ENCODE measurements at regions not wholly inside any gene's neighbourhood (a gene's known extent, or its start where the extent isn't known, plus 50 kb on each side); places are given as distances from the start of the nearest gene placed in this dataset.
A peak's percentile ranks its signal among the peaks of the same experiment; 100 is the strongest.

DNA sequence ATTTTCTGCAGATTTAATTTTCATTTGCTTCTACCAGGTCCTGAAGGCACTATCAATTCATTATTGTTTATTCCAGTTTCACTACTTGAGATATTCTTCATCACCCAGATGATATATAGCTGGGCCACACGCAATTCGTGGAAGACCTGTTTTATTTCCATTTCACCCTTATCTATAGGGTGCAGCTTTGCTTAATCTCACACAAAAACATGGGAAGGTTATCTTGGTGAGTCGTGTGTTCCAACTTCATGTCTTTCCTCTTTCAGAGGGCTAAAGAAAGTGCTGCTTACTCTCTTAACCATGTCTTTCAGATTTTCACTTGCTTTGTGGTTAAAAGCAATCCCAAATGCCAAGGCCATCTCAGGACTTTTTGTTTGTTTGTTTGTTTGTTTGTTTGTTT, 194.0 kb downstream of the SOD2 start:
- H3K9me3 ChIP-seq, result peaks cover 0 to 13% (median 2%) of the 10 kb centered on the region in 4 donors
- H3K27ac ChIP-seq, result no peak overlapping the region
- 82 to 86% methylated on average over 3 of the region's 3 CpGs for WGBS, 2 donors
- H3K27me3 ChIP-seq, result no peaks in the 10 kb centered on the region
- no peak for TF ChIP-seq POLR2A (IDR thresholded peaks at IDR 0.05)
- TF ChIP-seq EP300 (IDR thresholded peaks at IDR 0.05), result no peak
- TF ChIP-seq, protein P1, sequence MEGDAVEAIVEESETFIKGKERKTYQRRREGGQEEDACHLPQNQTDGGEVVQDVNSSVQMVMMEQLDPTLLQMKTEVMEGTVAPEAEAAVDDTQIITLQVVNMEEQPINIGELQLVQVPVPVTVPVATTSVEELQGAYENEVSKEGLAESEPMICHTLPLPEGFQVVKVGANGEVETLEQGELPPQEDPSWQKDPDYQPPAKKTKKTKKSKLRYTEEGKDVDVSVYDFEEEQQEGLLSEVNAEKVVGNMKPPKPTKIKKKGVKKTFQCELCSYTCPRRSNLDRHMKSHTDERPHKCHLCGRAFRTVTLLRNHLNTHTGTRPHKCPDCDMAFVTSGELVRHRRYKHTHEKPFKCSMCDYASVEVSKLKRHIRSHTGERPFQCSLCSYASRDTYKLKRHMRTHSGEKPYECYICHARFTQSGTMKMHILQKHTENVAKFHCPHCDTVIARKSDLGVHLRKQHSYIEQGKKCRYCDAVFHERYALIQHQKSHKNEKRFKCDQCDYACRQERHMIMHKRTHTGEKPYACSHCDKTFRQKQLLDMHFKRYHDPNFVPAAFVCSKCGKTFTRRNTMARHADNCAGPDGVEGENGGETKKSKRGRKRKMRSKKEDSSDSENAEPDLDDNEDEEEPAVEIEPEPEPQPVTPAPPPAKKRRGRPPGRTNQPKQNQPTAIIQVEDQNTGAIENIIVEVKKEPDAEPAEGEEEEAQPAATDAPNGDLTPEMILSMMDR (IDR thresholded peaks at IDR 0.05), result no peak
- H3K36me3 ChIP-seq, result no peaks in the 10 kb centered on the region
- no peak for DNase-seq (ENCODE audit: low spot score in 2 of 2)
- H3K4me1 ChIP-seq, result peaks cover 0 to 4% (median 0%) of the 10 kb centered on the region in 4 donors
- H3K4me3 ChIP-seq, result no peak overlapping the region

- Histone ChIP-seq H3K4me1 (peaks cover 0 to 23% (median 0%) of the 10 kb centered on the region in 4 donors), H3K36me3 (no peaks in the 10 kb centered on the region), H3K4me3 (no peak overlapping the region), H3K27me3 (no peaks in the 10 kb centered on the region), H3K27ac (no peak overlapping the region), H3K9me3 (peaks cover 0 to 13% (median 2%) of the 10 kb centered on the region in 4 donors)
- no peak for DNase-seq (ENCODE audit: low spot score in 2 of 2)
- WGBS, 2 donors, result 72 to 84% methylated on average over 5 of the region's 5 CpGs
- no peak for TF ChIP-seq POLR2A (IDR thresholded peaks at IDR 0.05)
Measured at GRCh38 chr6:159494586-159494972, 198.5 kb downstream of the SOD2 start.

GRCh38 chr6:159493898-159494585, 199.0 kb downstream of the SOD2 start:
- Histone ChIP-seq H3K36me3 (no peaks in the 10 kb centered on the region), H3K4me3 (no peak overlapping the region), H3K27me3 (no peaks in the 10 kb centered on the region), H3K27ac (no peak overlapping the region), H3K4me1 (peaks cover 0 to 23% (median 0%) of the 10 kb centered on the region in 4 donors), H3K9me3 (peaks cover 0 to 10% (median 2%) of the 10 kb centered on the region in 4 donors)
- TF ChIP-seq, protein P1 (IDR thresholded peaks at IDR 0.05), result no peak
- TF ChIP-seq POLR2A (IDR thresholded peaks at IDR 0.05), result no peak
- TF ChIP-seq EP300 (IDR thresholded peaks at IDR 0.05), result peak in 1 of 2 donors; percentile 19
- WGBS, 2 donors, result 66 to 68% methylated on average over 5 of the region's 5 CpGs
- peak in 1 of 2 donors; percentile 41 for DNase-seq (ENCODE audit: low spot score in 2 of 2)

DNA sequence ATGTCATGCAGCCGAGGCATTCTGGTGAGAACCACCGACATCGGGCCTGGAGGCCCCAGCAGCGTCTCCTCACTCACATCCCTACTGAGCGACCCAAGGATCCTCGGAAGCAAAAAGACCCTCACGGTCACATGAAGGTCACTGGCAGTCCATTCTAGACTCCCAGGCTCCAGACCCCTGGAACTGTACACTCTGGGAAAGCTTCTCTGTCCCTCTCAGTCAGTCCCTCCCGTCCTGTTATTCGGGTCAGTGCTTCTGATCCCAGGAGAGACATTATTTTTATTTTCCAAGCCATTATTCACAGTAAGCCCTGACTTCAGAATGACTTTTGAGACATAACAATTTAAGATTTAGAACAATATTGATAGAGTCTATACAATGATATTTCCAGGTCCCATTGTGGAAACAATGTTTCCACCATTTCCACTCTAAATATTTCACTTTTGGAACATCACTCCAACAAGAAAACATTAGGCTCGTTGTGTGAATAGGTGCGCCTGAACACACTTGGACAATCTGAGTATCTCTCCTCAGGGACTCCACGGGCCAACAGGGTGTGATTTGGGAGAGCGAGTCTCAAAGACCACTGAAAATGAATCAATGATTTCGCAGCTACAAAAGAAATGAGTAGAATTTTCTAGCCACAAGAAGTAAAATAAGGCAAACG, 199.7 kb downstream of the SOD2 start:
- H3K9me3 ChIP-seq, result peaks cover 0 to 3% (median 0%) of the 10 kb centered on the region in 4 donors
- H3K4me1 ChIP-seq, result peaks cover 0 to 23% (median 0%) of the 10 kb centered on the region in 4 donors
- no peak for DNase-seq (ENCODE audit: low spot score in 2 of 2)
- no peak overlapping the region for H3K27ac ChIP-seq
- 74 to 78% methylated on average over 15 of the region's 15 CpGs for WGBS, 2 donors
- no peaks in the 10 kb centered on the region for H3K36me3 ChIP-seq
- no peaks in the 10 kb centered on the region for H3K27me3 ChIP-seq
- no peak overlapping the region for H3K4me3 ChIP-seq
- TF ChIP-seq, protein P1 (IDR thresholded peaks at IDR 0.05), result no peak
- TF ChIP-seq EP300 (IDR thresholded peaks at IDR 0.05), result no peak
- TF ChIP-seq POLR2A (IDR thresholded peaks at IDR 0.05), result no peak

DNA sequence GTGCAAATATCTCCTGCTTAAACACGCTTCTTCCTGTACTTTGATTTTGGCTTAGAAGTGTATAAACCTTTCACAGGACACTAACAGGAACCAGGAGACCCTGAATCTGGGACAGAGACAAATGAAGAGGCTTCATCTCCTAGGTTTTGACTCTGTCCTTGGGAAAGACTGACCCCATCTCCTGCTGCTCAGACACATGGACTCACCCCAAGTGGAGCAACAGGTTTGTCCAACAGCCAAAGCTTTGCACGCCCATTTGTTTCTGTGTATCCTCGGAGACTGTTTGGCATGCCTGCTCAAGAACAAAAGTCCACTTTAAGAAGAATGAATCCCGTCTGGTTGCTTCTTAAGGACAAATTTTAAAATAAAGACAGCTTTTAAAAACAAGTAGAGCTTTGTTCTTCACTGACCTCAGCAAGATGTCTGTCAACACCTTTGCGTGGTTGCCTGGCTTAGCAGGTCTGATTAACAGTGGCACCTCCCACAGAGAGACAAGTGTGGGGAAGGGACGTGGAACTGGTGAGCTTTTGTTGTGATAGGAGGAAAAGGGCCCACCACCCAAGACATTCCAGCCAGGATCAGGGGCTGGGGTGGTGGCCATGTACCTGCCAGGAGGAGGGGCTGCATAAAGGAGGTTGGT, 202.6 kb downstream of the SOD2 start:
- 46 to 48% methylated on average over 6 of the region's 6 CpGs for WGBS, 2 donors
- Histone ChIP-seq H3K9me3 (no peaks in the 10 kb centered on the region), H3K4me3 (no peak overlapping the region), H3K4me1 (peaks cover 0 to 23% (median 0%) of the 10 kb centered on the region in 4 donors), H3K36me3 (no peaks in the 10 kb centered on the region), H3K27me3 (no peaks in the 10 kb centered on the region), H3K27ac (no peak overlapping the region)
- TF ChIP-seq, protein P1 (IDR thresholded peaks at IDR 0.05), result no peak
- peak in 1 of 2 donors; percentile 33 for TF ChIP-seq EP300 (IDR thresholded peaks at IDR 0.05)
- peak; percentile 49 to 75 for DNase-seq (ENCODE audit: low spot score in 2 of 2)

Data from tibial nerve (tissue), 4 donors.